Neural cell (in vitro differentiated cells): ENCODE measurements at regions not wholly inside any gene's neighbourhood (a gene's known extent, or its start where the extent isn't known, plus 50 kb on each side); places are given as distances from the start of the nearest gene placed in this dataset.

ENCODE experiments used
- H2AFZ ChIP-seq: fragments of 200-600, 300-800 bp; sonication (generic), shearing (Covaris generic); 2 replicates; pipeline ENCODE4 v1.6.0; 2014; ENCODE audit warnings: low read depth, mild to moderate bottlenecking, antibody characterized with exemption, low read length, moderate library complexity
- H3F3A ChIP-seq: fragments of 200-600 bp; shearing (Covaris generic); 2 replicates; pipeline ENCODE4 v1.6.1; 2016; ENCODE audit warnings: mild to moderate bottlenecking, moderate library complexity, mixed read lengths, antibody characterized with exemption, low read length; ENCODE audit not compliant: insufficient read depth, poor library complexity, severe bottlenecking
- H3K27ac ChIP-seq: fragments of 200-600, 300-800 bp; sonication (generic), shearing (Covaris generic); 2 replicates; pipeline ENCODE4 v1.5.1; 2014; ENCODE audit warnings: mild to moderate bottlenecking, low read length, moderate library complexity
- H3K27me3 ChIP-seq: fragments of 300-800, 200-600 bp; sonication (generic), shearing (Covaris generic); 2 replicates; pipeline ENCODE4 v1.6.0; 2014; ENCODE audit warnings: mild to moderate bottlenecking, low read depth, low read length, moderate library complexity; ENCODE audit not compliant: insufficient read depth
- H3K36me3 ChIP-seq: fragments of 300-800, 200-600 bp; sonication (generic), shearing (Covaris generic); 2 replicates; pipeline ENCODE4 v1.5.1; 2014; ENCODE audit warnings: mild to moderate bottlenecking, antibody characterized with exemption, low read length, moderate library complexity; ENCODE audit not compliant: insufficient read depth
- H3K4me2 ChIP-seq: fragments of 300-800, 200-600 bp; sonication (generic), shearing (Covaris generic); 2 replicates; pipeline ENCODE4 v1.6.0; 2014; ENCODE audit warnings: mild to moderate bottlenecking, low read length
- H3K4me3 ChIP-seq: fragments of 300-800, 200-600 bp; sonication (generic), shearing (Covaris generic); 2 replicates; pipeline ENCODE4 v1.5.1; 2014; ENCODE audit warnings: mild to moderate bottlenecking, low read length, moderate library complexity
- H3K79me2 ChIP-seq: fragments of 200-600 bp; shearing (Covaris generic); replicated peaks from 2 replicates; pipeline ENCODE4 v1.6.0; 2014; ENCODE audit warnings: mild to moderate bottlenecking, low read length, moderate library complexity; ENCODE audit not compliant: insufficient read depth
- H3K9ac ChIP-seq: fragments of 300-800, 200-600 bp; sonication (generic), shearing (Covaris generic); 2 replicates; pipeline ENCODE4 v1.6.1; 2016; ENCODE audit warnings: mild to moderate bottlenecking, low read length, mixed read lengths
- H3K9me2 ChIP-seq: fragments of 200-600 bp; shearing (Covaris generic); 2 replicates; pipeline ENCODE4 v1.6.1; 2016; ENCODE audit warnings: mild to moderate bottlenecking, low read length, mixed read lengths; ENCODE audit not compliant: insufficient read depth
- H3K9me3 ChIP-seq: fragments of 200-600, 300-800 bp; sonication (generic), shearing (Covaris generic); 2 replicates; pipeline ENCODE4 v1.6.1; 2016; ENCODE audit warnings: mild to moderate bottlenecking, mixed run types, low read length, moderate library complexity, mixed read lengths
- H4K20me1 ChIP-seq: fragments of 200-600 bp; shearing (Covaris generic); 2 replicates; pipeline ENCODE4 v1.6.1; 2016; ENCODE audit warnings: mild to moderate bottlenecking, mixed run types; ENCODE audit not compliant: insufficient read depth
- EP300 ChIP-seq: fragments of 450-650 bp; conservative IDR thresholded peaks from 2 replicates; pipeline ENCODE4 v1.6.1; 2014; ENCODE audit warnings: antibody characterized with exemption, mild to moderate bottlenecking, moderate library complexity; ENCODE audit not compliant: poor library complexity, severe bottlenecking
- EZH2 ChIP-seq: fragments of 200-600, 300-800 bp; shearing (Covaris generic), sonication (generic); IDR thresholded peaks from 2 replicates; pipeline ENCODE4 v1.6.1; 2014; ENCODE audit warnings: antibody characterized with exemption, low read length, borderline replicate concordance, mild to moderate bottlenecking; ENCODE audit not compliant: insufficient read depth, poor library complexity, severe bottlenecking
- MXI1 ChIP-seq: fragments of 450-650 bp; conservative IDR thresholded peaks from 2 replicates; pipeline ENCODE4 v1.6.1; 2014; ENCODE audit warnings: antibody characterized with exemption, mild to moderate bottlenecking; ENCODE audit not compliant: poor library complexity, severe bottlenecking
- RAD21 ChIP-seq: fragments of 450-650 bp; conservative IDR thresholded peaks from 2 replicates; pipeline ENCODE4 v1.6.1; 2014; ENCODE audit warnings: antibody characterized with exemption, mild to moderate bottlenecking, moderate library complexity
- REST ChIP-seq: IDR thresholded peaks from 2 replicates; pipeline ENCODE4 v1.6.1; 2012; ENCODE audit warnings: borderline replicate concordance
- SMC3 ChIP-seq: fragments of 450-650 bp; conservative IDR thresholded peaks from 2 replicates; pipeline ENCODE4 v1.6.1; 2014; ENCODE audit warnings: antibody characterized with exemption, mild to moderate bottlenecking, moderate library complexity; ENCODE audit not compliant: poor library complexity
- TF ChIP-seq, protein P1 (sequence below): fragments of 450-650 bp; IDR thresholded peaks from 2 replicates; pipeline ENCODE4 v1.5.1; 2014; ENCODE audit warnings: antibody characterized with exemption, mild to moderate bottlenecking, moderate library complexity; ENCODE audit not compliant: poor library complexity, severe bottlenecking

DNA sequence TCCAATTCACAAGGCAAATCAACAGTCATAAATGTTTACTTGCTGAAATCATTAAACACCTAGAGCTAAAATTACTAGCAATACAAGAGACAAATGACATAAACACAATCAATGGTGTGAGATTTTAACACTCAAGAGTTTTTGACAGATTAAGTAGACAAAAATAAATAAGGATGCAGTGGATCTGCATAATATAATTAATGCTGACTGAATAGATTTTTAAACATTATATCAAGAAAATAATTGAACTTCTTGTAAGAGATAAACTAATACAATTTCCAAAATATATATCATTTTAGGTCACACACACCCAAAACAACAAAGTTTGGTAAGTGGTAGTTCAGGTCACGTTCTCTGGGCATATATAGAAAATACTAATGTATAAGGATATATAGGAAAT is 322.6 kb upstream of the XYLT1 start:
- Histone ChIP-seq H3K27ac (no peak overlapping the region), H3K4me2 (no peak overlapping the region), H3K9me3 (no peaks in the 10 kb centered on the region), H3K36me3 (no peaks in the 10 kb centered on the region), H3K4me3 (no peak overlapping the region), H4K20me1 (no peaks in the 10 kb centered on the region), H3K9ac (no peak overlapping the region), H2AFZ (no peak overlapping the region), H3K79me2 (no peaks in the 10 kb centered on the region), H3K27me3 (no peaks in the 10 kb centered on the region), H3F3A (no peaks in the 10 kb centered on the region), H3K9me2 (no peaks in the 10 kb centered on the region)
- TF ChIP-seq, protein P1, sequence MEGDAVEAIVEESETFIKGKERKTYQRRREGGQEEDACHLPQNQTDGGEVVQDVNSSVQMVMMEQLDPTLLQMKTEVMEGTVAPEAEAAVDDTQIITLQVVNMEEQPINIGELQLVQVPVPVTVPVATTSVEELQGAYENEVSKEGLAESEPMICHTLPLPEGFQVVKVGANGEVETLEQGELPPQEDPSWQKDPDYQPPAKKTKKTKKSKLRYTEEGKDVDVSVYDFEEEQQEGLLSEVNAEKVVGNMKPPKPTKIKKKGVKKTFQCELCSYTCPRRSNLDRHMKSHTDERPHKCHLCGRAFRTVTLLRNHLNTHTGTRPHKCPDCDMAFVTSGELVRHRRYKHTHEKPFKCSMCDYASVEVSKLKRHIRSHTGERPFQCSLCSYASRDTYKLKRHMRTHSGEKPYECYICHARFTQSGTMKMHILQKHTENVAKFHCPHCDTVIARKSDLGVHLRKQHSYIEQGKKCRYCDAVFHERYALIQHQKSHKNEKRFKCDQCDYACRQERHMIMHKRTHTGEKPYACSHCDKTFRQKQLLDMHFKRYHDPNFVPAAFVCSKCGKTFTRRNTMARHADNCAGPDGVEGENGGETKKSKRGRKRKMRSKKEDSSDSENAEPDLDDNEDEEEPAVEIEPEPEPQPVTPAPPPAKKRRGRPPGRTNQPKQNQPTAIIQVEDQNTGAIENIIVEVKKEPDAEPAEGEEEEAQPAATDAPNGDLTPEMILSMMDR = no peak

DNA sequence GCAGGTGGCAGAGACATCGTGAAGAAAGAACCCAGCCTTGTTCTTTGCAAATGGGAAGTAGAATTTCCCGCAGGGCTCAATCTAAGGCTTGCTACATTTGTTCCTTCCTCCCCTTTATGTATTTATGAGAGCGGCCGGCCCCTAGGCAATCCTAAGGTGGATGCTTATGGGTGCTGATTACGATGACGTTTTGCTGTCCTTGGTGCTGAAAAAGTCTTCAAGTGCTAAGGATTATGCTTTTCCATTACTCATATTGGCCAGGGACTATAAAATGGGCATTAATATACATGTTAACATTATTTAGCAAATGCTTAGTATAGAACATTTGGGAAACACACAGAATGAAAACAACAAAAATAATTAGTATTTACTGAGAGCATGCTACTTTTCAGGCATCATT is 313.3 kb upstream of the XYLT1 start:
- H4K20me1 ChIP-seq = no peaks in the 10 kb centered on the region
- H2AFZ ChIP-seq = no peak overlapping the region
- TF ChIP-seq SMC3 (no peak), RAD21 (no peak), EP300 (no peak), REST (peak; percentile 33), EZH2 (no peak), MXI1 (no peak)
- TF ChIP-seq, protein P1 = no peak
- H3K27me3 ChIP-seq = no peaks in the 10 kb centered on the region
- no peak overlapping the region for H3K4me2 ChIP-seq
- no peaks in the 10 kb centered on the region for H3K9me2 ChIP-seq
- H3F3A ChIP-seq = no peaks in the 10 kb centered on the region
- no peak overlapping the region for H3K27ac ChIP-seq
- no peaks in the 10 kb centered on the region for H3K36me3 ChIP-seq
- H3K4me3 ChIP-seq = no peak overlapping the region
- H3K9ac ChIP-seq = no peak overlapping the region
- no peaks in the 10 kb centered on the region for H3K9me3 ChIP-seq
- no peaks in the 10 kb centered on the region for H3K79me2 ChIP-seq
